B cell (primary cell): ENCODE measurements at regions not wholly inside any gene's neighbourhood (a gene's known extent, or its start where the extent isn't known, plus 50 kb on each side); places are given as distances from the start of the nearest gene placed in this dataset.
"Not testable (repeated sequence)": the region's sequence is repeated elsewhere in the genome, so short reads cannot be mapped to it uniquely, and the experiment has no call there.

Source experiments
- ATAC-seq: fragments of 200-7000 bp; cut with Tn5 transposase; one replicate; pipeline ENCODE4 v1.10.0; 2021; ENCODE audit warnings: low read depth, mild to moderate bottlenecking, moderate number of reproducible peaks, moderate library complexity
- CTCF ChIA-PET: fragments of 350-600 bp; sonication (Branson Sonifier 250); formaldehyde crosslinking; loops from one replicate; lab custom pipeline; 2021; ENCODE audit warnings: antibody characterized with exemption, inconsistent platforms; lab: Charles Lee
- POLR2A ChIA-PET: fragments of 350-600 bp; sonication (Branson Sonifier 250); formaldehyde crosslinking; loops from one replicate; lab custom pipeline; 2021; ENCODE audit warnings: antibody characterized with exemption; lab: Charles Lee
- DNase-seq: peaks from one replicate; pipeline ENCODE4 v3.0.0; 2013
- H2AFZ ChIP-seq: 2 replicates; pipeline ENCODE4 v1.6.1; 2012; ENCODE audit warnings: mild to moderate bottlenecking, low read depth, low read length; ENCODE audit not compliant: insufficient read depth, poor library complexity, severe bottlenecking
- H3K27ac ChIP-seq, 2 donors: 1 replicate in 1 of 2; 2 replicates in 1 of 2; pipeline ENCODE4 v1.5.1; 2012 to 2013; ENCODE audit warnings: low read length in 2 of 2, mild to moderate bottlenecking in 2 of 2, moderate library complexity in 1 of 2
- H3K27me3 ChIP-seq, 4 experiments: fragments of 200-600 bp in 1 of 4; sonication (generic) in 1 of 4; replicated peaks in 1 of 4; 1 replicate in 2 of 4; 2 replicates in 2 of 4; pipeline versions ENCODE4 v1.6.1 to v1.7.0; 2013 to 2016; ENCODE audit warnings: low read length in 3 of 4, mild to moderate bottlenecking in 2 of 4, mixed read lengths in 1 of 4, moderate library complexity in 1 of 4; ENCODE audit not compliant: insufficient read depth in 4 of 4, control insufficient read depth in 3 of 4; ENCODE audit errors: control extremely low read depth in 1 of 4
- H3K36me3 ChIP-seq, 2 experiments: replicated peaks in 1 of 2; 1 replicate in 1 of 2; 2 replicates in 1 of 2; pipeline versions ENCODE4 v1.6.1 to v1.7.1; 2013; ENCODE audit warnings: low read length in 1 of 2; ENCODE audit not compliant: insufficient read depth in 2 of 2, control insufficient read depth in 1 of 2; ENCODE audit errors: control extremely low read depth in 1 of 2, extremely low read depth in 1 of 2
- H3K4me1 ChIP-seq, 2 donors: fragments of 200-600 bp in 1 of 2; sonication (generic) in 1 of 2; 1 replicate in 1 of 2; 2 replicates in 1 of 2; pipeline versions ENCODE4 v1.5.1 to v1.6.1; 2013 to 2017; ENCODE audit warnings: low read length in 2 of 2; ENCODE audit not compliant: control insufficient read depth in 2 of 2, insufficient read depth in 2 of 2
- H3K4me2 ChIP-seq: replicated peaks from 2 replicates; pipeline ENCODE3; 2012; ENCODE audit warnings: mild to moderate bottlenecking, low read depth, low read length; ENCODE audit not compliant: poor library complexity, severe bottlenecking
- H3K4me3 ChIP-seq, 5 experiments: fragments of 200-600 bp in 1 of 5; sonication (generic) in 1 of 5; 1 replicate in 3 of 5; 2 replicates in 2 of 5; pipeline versions ENCODE4 v1.5.1 to v1.7.0; 2011 to 2016; ENCODE audit warnings: low read length in 4 of 5, mild to moderate bottlenecking in 4 of 5, low read depth in 2 of 5, control low read depth in 1 of 5, moderate library complexity in 1 of 5; ENCODE audit not compliant: insufficient read depth in 1 of 5; ENCODE audit errors: control extremely low read depth in 1 of 5, extremely low read depth in 1 of 5
- H3K79me2 ChIP-seq: fragments of 200-600 bp; sonication (generic); one replicate; pipeline ENCODE4 v1.6.0; 2016; ENCODE audit warnings: low read length; ENCODE audit not compliant: control insufficient read depth, insufficient read depth
- H3K9ac ChIP-seq: fragments of 200-600 bp; sonication (generic); 2 replicates; pipeline ENCODE4 v1.6.1; 2017; ENCODE audit warnings: mild to moderate bottlenecking, low read length, moderate library complexity
- H3K9me3 ChIP-seq, 3 donors: one replicate each; pipeline versions ENCODE4 v1.6.1 to v1.7.1; 2013; ENCODE audit warnings: low read length in 2 of 3; ENCODE audit not compliant: control insufficient read depth in 2 of 3, insufficient read depth in 1 of 3; ENCODE audit errors: control extremely low read depth in 1 of 3
- H4K20me1 ChIP-seq: 2 replicates; pipeline ENCODE4 v1.6.0; 2012; ENCODE audit warnings: mild to moderate bottlenecking, low read length; ENCODE audit not compliant: insufficient read depth, control insufficient read depth, poor library complexity, severe bottlenecking
- H3K27ac Mint-ChIP-seq: one replicate; pipeline ENCODE4 v1.8.0; 2021; ENCODE audit warnings: mixed read lengths
- H3K27me3 Mint-ChIP-seq: one replicate; pipeline ENCODE4 v1.8.0; 2021; ENCODE audit warnings: mixed read lengths
- H3K4me1 Mint-ChIP-seq: one replicate; pipeline ENCODE4 v1.8.0; 2021; ENCODE audit warnings: mixed read lengths
- H3K4me3 Mint-ChIP-seq: one replicate; pipeline ENCODE4 v1.8.0; 2021; ENCODE audit warnings: mixed read lengths
- H3K9me3 Mint-ChIP-seq: one replicate; pipeline ENCODE4 v1.8.0; 2022; ENCODE audit warnings: mixed read lengths; ENCODE audit not compliant: insufficient read depth
- CTCF ChIP-seq: fragments of 200-600 bp; IDR thresholded peaks from one replicate; pipeline ENCODE4 v1.8.0; 2022; ENCODE audit warnings: antibody characterized with exemption, mild to moderate bottlenecking
- EZH2 ChIP-seq: IDR thresholded peaks from 2 replicates; pipeline ENCODE4 v1.6.1; 2012; ENCODE audit warnings: borderline replicate concordance, low read depth, mild to moderate bottlenecking, moderate library complexity, low read length; ENCODE audit not compliant: insufficient read depth, poor library complexity, severe bottlenecking
- WGBS: methylation state at CpG from one replicate; pipeline ENCODE4 v1.1.5; 2013; ENCODE audit warnings: missing lambda C conversion rate; ENCODE audit not compliant: insufficient coverage; 5-methylcytosine and 5-hydroxymethylcytosine counted together
- intact Hi-C: fragments of 100-400 bp; cut with micrococcal nuclease; formaldehyde crosslinking; loops from one replicate; pipeline ENCODE4 v1.10.0; 2022

- ATAC-seq (no peak), DNase-seq (no peak)
- Mint-ChIP-seq H3K9me3 (no peaks in the 10 kb centered on the region), H3K4me3 (no peak overlapping the region), H3K27ac (no peak overlapping the region), H3K4me1 (no peaks in the 10 kb centered on the region), H3K27me3 (peaks cover 31% of the 10 kb centered on the region)
- no peak overlapping the region for H2AFZ ChIP-seq
- WGBS = 17% methylated on average over 5 of the region's 6 CpGs
- peaks cover 0 to 4% (median 1%) of the 10 kb centered on the region in 4 experiments for H3K27me3 ChIP-seq
- H3K27ac ChIP-seq = no peak overlapping the region
- H3K79me2 ChIP-seq = no peaks in the 10 kb centered on the region
- no peak overlapping the region for H3K4me2 ChIP-seq
- no peak overlapping the region for H3K9ac ChIP-seq
- CTCF ChIA-PET = no interaction called here
- TF ChIP-seq CTCF (no peak), EZH2 (no peak)
- no peaks in the 10 kb centered on the region for H3K9me3 ChIP-seq
- intact Hi-C loops = no loop called here
- H3K36me3 ChIP-seq = no peaks in the 10 kb centered on the region
- no peaks in the 10 kb centered on the region for H4K20me1 ChIP-seq
- H3K4me1 ChIP-seq = no peaks in the 10 kb centered on the region
- no peak overlapping the region for H3K4me3 ChIP-seq
- POLR2A ChIA-PET = no interaction called here
Measured at GRCh38 chr15:93333796-93334195, 244.8 kb upstream of the RGMA start.

GRCh38 chr15:93333126-93333525 lies 244.1 kb upstream of the RGMA start:
- H2AFZ ChIP-seq, H3K9me3 Mint-ChIP-seq, H3K4me3 Mint-ChIP-seq, H3K4me2 ChIP-seq, H3K4me1 Mint-ChIP-seq, H3K27me3 ChIP-seq, H3K4me3 ChIP-seq, H3K9me3 ChIP-seq, H3K79me2 ChIP-seq, CTCF ChIA-PET, H4K20me1 ChIP-seq, intact Hi-C loops, POLR2A ChIA-PET, H3K27ac ChIP-seq, H3K9ac ChIP-seq, ATAC-seq, H3K27ac Mint-ChIP-seq, H3K4me1 ChIP-seq, H3K36me3 ChIP-seq, DNase-seq: not testable (repeated sequence)
- peaks cover 31% of the 10 kb centered on the region for H3K27me3 Mint-ChIP-seq
- 20% methylated on average over 1 of the region's 16 CpGs for WGBS
